ENCODE measurements at regions not wholly inside any gene's neighbourhood (a gene's known extent, or its start where the extent isn't known, plus 50 kb on each side); places are given as distances from the start of the nearest gene placed in this dataset.

DNA sequence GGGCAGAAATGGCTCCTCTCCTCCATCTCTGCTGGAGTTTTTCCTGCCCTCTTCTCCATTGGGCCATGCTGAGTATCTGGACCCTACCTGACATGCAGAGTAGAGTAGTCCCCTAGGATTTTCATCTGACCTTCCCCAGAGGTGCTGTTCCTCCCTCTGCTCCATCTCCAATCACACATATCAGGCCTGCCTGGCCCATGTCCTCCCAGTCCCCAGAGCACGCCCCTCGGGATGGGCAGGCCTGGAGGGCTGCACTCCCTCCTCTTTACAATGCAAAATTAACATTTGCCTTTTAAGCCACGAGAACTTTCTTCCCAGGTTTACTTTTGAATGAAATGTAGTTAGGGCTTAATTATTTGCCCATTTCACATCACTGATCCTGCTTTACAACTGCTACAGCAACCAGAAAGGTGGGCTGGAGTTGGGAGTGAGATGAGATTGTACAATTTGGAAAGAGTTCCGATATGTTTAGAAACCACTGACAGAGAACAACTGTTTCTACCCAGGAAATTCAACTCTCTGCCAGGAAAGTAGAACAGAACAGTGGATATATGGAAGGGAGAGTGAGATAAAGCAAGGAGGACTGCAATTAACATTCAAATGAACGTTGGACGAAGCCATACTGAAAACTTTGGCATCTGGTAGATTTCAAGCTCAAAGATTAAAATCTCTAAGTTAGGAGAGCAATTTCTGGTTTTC lies 184.0 kb upstream of the HABP2 start:
- DNase-seq, result no peak

DNA sequence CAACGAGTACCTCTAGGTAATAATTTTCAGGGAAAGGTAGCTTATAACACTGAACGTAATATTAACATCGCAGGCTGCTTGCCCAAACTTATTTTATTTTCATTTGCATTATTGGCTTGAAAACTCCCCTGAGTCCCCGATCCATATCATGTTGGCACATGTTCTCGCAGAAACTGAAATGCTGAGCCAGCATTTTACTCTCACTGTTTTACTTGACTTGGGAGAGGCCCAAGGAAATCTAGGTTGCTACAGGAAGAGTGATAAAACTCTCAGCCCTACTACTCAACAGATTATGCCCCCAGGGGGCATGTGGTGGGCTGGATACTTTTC lies 183.5 kb upstream of the HABP2 start:
- DNase-seq, result no peak

GRCh38 chr10:113376428-113376827 lies 176.4 kb upstream of the HABP2 start:
- DNase-seq, result no peak

DNA sequence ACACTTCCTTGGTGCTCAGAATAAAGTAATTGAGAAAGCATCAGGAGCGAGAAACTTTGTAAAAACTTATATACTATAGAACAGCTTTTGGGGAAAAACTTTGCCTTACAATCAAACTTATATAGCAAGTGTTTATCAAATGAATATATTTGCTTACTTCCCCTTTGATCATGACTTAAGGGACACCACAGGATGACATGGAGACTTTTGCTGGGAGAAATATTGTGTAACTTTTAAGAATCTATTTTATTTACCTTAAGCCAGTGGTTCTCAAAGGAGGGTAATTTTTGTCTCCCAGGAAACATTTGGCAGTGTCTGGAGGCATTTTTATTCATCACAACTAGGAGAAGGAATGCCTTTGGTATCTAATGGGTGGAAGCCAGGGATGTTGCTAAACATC lies 173.8 kb upstream of the HABP2 start:
- no peak for DNase-seq

DNA sequence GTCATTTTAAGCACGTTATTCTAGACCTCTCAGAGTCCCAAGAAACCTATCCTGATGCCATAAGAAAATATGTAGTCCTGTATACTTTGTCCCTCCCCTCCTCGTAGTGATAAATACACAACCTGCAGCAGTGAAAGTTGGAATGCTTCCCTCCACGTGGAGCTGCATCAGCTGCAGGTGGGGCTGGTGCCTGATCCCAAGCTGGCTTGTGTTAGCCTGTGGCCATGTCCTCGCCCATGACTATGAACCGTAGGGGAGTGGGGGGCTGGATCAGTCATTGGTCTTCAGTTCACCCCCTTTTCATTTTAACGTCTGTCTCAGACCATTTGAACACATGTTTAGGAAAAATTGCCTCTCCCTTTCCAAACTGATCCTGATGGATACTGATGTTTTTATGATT lies 171.4 kb upstream of the HABP2 start:
- no peak for DNase-seq

- DNase-seq, result peak in 2 of 5 experiments; percentile 25 to 36
Observed at GRCh38 chr10:113381981-113382509, 170.8 kb upstream of the HABP2 start.

- no peak for DNase-seq
Observed at GRCh38 chr10:113382691-113383090, 170.2 kb upstream of the HABP2 start.

- DNase-seq, result no peak
Observed at GRCh38 chr10:113384181-113384580, 168.7 kb upstream of the HABP2 start.

DNA sequence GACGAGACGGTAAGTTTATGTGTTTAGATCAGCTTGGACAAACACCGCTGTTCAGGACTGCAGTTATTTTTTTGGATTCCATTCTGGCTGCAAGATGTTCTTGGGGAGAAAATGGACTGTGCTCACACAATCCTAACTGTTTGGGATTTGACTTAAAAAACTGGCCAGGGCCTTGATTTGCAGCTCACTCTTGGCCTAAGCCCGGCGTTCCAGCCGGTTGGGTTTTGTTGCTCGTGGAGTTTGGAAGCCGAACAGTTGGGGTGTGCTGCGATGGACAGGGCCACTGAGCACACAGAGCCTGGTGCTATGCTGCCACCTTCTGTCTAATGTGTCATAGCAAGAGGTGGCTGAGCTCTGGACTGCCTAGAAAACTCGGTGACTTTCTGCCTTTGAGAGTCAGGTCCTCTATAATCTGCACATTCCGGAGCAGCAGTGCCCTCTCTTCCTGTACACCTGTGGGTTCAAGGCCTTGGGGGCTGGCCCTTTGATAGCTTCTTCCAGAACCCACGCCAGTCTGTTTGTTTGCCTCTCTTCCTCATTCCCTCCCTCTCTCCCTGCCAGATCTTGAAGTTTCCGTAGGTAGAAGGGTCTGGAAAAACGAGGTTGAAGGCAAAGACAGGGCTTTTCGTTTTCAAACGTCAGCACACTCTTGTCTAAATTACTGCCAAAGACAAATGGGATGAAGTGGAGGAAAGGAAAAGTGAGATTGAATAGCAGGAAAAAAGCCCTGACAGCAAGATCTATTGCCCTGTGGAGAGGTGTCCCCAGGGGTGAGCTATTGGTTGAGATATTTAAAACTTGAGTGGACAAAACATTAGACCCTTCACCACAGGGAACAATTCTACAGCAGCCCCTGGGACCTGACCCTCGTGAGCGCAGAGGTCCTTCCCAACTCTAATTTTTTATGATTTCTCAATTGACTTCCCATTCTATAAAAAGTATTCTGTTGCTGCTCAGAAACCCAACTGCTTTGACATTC lies 167.5 kb upstream of the HABP2 start:
- DNase-seq, result peak in 4 of 5 experiments; percentile 11 to 46 (median 24)

- DNase-seq, result no peak
Observed at GRCh38 chr10:113386005-113386404, 166.8 kb upstream of the HABP2 start.

DNA sequence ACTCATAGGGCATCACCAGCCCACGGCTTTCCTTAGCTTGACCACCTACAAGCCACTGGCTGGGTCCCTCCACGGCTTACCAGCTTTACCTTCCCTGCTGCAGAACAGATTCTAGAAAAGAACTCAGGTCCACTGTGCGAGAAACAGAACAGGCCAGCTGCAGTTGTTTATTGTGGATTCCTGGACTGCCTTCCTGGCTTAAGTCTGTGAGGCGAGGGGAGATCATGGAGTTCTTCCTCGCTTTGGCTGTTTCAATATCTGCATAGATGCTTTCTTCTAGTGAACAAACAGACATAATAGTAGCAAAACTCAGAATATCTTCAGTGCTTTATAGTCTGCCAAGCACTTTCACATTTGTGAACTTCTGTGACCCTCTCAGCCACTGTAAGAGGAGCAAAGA lies 162.9 kb upstream of the HABP2 start:
- DNase-seq, result no peak

GRCh38 chr10:113390896-113391295 lies 162.0 kb upstream of the HABP2 start:
- DNase-seq, result no peak

DNA sequence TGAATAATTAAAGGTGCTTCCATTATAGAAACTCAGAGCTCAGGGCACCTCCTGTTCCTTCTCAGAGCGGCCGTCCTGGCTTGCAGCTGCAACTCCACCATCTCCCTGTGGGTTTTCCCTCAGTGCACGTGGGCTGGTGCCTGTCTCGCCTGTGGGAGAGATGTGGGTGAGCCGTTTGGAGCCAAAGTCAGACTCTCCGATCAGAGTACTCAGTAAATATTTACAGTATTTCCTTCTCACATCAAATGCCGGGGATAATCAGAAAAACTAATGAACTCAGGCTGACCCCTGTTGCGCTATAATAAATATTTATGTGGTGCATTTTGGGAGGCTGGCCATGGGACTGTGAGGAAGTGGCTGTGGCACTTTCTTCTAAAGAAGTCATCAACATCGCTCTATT lies 155.8 kb upstream of the HABP2 start:
- no peak for DNase-seq

DNA sequence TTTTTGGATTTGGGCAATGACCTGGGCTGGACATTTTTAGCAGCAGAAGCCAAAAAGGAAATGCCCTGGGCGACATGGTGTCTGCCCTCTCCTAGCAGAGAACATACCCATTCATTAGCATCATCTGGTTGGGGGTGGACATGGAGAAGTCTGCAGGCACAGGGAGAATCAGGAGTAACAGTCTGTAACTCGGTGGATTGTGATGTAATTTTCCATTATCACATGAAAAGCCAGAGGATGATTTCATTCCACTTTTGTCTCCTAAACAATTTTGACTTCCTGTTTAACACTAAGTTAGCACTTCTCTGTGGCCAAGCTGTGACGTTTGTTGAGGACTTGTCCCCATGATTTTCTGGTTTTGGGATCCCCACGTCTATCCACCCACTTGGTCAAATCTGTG lies 153.8 kb upstream of the HABP2 start:
- DNase-seq, result no peak

DNA sequence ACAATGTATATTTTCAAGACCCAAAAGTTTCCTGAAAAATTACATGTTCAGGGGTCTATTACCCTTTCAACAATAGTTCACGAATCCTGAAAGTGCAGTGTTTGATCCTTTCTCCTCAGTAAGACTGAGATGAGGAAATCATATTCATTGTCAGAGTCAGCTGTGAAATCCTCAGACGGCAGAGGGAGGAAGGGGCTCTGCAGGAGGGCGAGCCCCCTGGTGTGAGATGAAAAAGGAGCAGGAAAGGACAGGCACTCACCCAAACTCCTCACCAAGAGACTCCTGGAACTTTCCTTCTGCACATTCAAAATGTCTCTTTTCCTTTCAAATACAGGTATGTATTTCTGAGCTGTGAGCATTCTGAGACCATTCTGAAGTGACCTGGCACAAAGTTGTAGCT lies 150.3 kb upstream of the HABP2 start:
- DNase-seq, result no peak

GRCh38 chr10:113407218-113407617 lies 145.6 kb upstream of the HABP2 start:
- no peak for DNase-seq

GRCh38 chr10:113409175-113409574 lies 143.7 kb upstream of the HABP2 start:
- no peak for DNase-seq

DNA sequence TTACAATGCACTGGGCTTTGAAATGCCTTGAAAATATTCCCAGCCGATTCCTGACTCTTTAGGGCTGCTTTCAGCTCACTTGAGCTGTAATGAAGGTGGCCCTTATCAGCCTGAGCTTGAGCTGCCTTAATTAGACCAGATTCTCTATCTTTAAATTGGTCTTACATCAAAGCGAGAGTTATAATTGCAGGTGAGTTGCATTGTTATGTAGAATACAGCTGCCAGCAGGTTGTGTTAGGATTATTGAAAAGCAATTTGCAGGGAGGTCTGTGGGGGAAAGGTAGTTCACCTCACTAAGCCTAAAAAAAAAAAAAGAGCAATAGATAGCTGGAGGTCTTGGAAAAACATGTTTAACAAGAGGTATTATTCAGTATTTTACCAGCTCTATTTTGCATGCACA lies 142.2 kb upstream of the HABP2 start:
- DNase-seq, result no peak

- DNase-seq, result no peak
Observed at GRCh38 chr10:113411456-113411855, 141.4 kb upstream of the HABP2 start.

- no peak for DNase-seq
Observed at GRCh38 chr10:113412161-113412560, 140.7 kb upstream of the HABP2 start.

DNA sequence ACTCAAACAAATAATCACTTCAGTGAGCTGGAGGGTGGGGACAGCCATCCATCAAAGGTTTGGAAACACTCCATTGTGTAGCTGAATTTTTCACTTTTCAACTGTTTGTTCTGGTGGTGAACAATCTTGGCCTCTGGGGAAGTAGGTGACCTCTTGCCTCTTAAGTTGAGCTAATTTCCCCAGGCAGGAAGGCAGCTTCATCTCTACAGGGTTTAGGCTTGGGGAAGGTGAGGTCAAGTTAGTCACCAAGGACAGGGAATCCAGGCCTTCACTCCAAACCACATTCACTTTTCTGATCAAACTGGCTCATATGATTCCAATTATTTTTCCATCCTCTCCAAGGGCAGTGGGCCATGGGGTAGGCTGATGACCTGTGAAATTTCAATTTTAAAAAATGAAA lies 138.3 kb upstream of the HABP2 start:
- no peak for DNase-seq

DNA sequence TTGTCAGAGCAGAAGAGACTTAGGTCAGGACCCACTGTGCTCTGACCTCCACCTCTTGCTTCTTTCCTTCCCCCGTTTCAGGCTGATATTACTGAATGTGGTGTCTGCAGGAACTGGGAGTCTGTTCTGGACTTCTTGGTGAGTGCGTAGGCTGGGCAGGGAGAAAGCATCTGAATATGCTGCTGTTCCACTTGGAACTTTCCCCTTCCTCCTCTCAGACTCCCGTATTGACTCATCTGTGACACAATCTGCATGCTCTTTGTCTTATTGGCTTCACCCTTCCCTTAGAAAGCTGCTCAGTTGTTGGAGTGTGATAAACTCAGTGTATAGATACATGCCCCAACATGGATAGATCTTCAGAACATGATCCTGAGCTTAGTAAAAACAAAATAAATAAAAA lies 137.6 kb upstream of the HABP2 start:
- no peak for DNase-seq

DNA sequence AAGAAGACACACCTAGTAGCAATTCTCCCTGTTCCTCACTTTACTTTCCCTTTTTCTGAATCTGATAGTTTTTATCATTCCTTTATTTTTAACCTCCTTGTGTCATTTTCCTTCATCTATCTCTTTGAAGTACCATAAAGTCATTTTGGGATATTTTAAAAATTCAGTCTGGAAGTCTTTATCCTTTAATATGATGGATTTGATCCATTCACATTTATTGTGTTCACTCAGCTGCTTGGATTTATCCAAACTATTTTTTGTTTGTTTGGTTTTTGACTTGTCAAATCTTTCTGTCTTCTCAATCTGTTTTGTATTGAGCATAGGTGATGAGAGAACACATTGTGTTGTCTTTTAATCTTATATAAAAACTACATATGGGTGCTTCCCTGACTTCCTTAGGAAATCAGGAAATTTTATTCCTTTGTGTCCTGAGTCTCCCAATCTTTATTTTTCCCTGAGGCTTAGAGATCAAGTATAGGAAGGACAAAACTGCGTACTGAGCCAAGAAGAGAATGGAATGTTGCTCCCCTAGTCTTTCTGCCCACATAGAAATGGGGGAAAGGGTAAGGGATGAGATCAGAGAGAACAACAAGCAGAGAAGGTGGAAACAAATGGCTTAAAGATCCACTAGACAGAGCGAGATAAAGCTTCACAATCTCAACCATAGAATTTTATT lies 132.7 kb upstream of the HABP2 start:
- no peak for DNase-seq
